MM.1S (cell line): ENCODE measurements at regions not wholly inside any gene's neighbourhood (a gene's known extent, or its start where the extent isn't known, plus 50 kb on each side); places are given as distances from the start of the nearest gene placed in this dataset.

ENCODE experiments used
- CTCF ChIP-seq: fragments of 300-600 bp; sonication (generic); IDR thresholded peaks from 2 replicates; pipeline ENCODE4 v1.5.1; 2016; ENCODE audit warnings: antibody characterized with exemption, low read length, mixed read lengths
- EZH2phosphoT487 ChIP-seq: fragments of 300-600 bp; sonication (generic); IDR thresholded peaks from 2 replicates; pipeline ENCODE4 v1.6.1; 2018; ENCODE audit warnings: antibody characterized with exemption, low read length

- no peak for TF ChIP-seq CTCF
- TF ChIP-seq EZH2phosphoT487, result no peak
Observed at GRCh38 chr4:34187056-34187455, 2057.3 kb downstream of the ARAP2 start.
